Tibial nerve (tissue), 4 donors: ENCODE measurements at regions not wholly inside any gene's neighbourhood (a gene's known extent, or its start where the extent isn't known, plus 50 kb on each side); places are given as distances from the start of the nearest gene placed in this dataset.

Experiments
- DNase-seq, 2 donors: peaks; one replicate each; pipeline ENCODE4 v3.0.0-alpha.2; 2019; ENCODE audit warnings: low spot score in 2 of 2
- H3K27ac ChIP-seq, 4 donors: fragments of 200-600 bp; sonication (generic) in 3 of 4; one replicate each; pipeline ENCODE4 v1.5.1; 2017 to 2019; ENCODE audit warnings: mild to moderate bottlenecking in 1 of 4
- H3K27me3 ChIP-seq, 2 donors: fragments of 200-600 bp; sonication (generic) in 1 of 2; one replicate each; pipeline versions ENCODE4 v1.5.1 to v1.6.0; 2017 to 2019
- H3K36me3 ChIP-seq, 3 donors: fragments of 200-600 bp; sonication (generic); one replicate each; pipeline ENCODE4 v1.5.1; 2018 to 2019
- H3K4me1 ChIP-seq, 4 donors: fragments of 200-600 bp; sonication (generic) in 3 of 4; one replicate each; pipeline ENCODE4 v1.5.1; 2017 to 2019
- H3K4me3 ChIP-seq, 4 donors: fragments of 200-600 bp; sonication (generic) in 3 of 4; one replicate each; pipeline ENCODE4 v1.5.1; 2017 to 2019; ENCODE audit warnings: mild to moderate bottlenecking in 1 of 4, moderate library complexity in 1 of 4
- H3K9me3 ChIP-seq, 4 donors: fragments of 200-600 bp; sonication (generic) in 3 of 4; one replicate each; pipeline ENCODE4 v1.5.1; 2017 to 2019
- EP300 ChIP-seq, 2 donors: sonication (generic); formaldehyde crosslinking; IDR thresholded peaks; one replicate each; pipeline ENCODE4 v1.6.1; 2017; ENCODE audit warnings: antibody characterized with exemption in 2 of 2, mild to moderate bottlenecking in 1 of 2
- POLR2A ChIP-seq, 2 donors: fragments of 450-650 bp; IDR thresholded peaks; one replicate each; pipeline ENCODE4 v1.6.1; 2017; ENCODE audit warnings: antibody characterized with exemption in 2 of 2, mild to moderate bottlenecking in 2 of 2, moderate library complexity in 2 of 2
- WGBS, 2 donors: methylation state at CpG; one replicate each; pipeline ENCODE4 v1.1.5; 2018; 5-methylcytosine and 5-hydroxymethylcytosine counted together
- TF ChIP-seq, protein P1 (sequence below), 5 experiments: fragments of 200-600 bp in 3 of 5; fragments of 450-650 bp in 2 of 5; sonication (generic) in 3 of 5; IDR thresholded peaks; one replicate each; pipeline ENCODE4 v1.5.1; 2016 to 2019; ENCODE audit warnings: antibody characterized with exemption in 5 of 5, mild to moderate bottlenecking in 3 of 5, moderate library complexity in 2 of 5

- Histone ChIP-seq H3K27me3 (no peaks in the 10 kb centered on the region), H3K27ac (no peak overlapping the region), H3K9me3 (no peaks in the 10 kb centered on the region), H3K36me3 (no peaks in the 10 kb centered on the region), H3K4me1 (no peaks in the 10 kb centered on the region), H3K4me3 (no peak overlapping the region)
- TF ChIP-seq, protein P1, sequence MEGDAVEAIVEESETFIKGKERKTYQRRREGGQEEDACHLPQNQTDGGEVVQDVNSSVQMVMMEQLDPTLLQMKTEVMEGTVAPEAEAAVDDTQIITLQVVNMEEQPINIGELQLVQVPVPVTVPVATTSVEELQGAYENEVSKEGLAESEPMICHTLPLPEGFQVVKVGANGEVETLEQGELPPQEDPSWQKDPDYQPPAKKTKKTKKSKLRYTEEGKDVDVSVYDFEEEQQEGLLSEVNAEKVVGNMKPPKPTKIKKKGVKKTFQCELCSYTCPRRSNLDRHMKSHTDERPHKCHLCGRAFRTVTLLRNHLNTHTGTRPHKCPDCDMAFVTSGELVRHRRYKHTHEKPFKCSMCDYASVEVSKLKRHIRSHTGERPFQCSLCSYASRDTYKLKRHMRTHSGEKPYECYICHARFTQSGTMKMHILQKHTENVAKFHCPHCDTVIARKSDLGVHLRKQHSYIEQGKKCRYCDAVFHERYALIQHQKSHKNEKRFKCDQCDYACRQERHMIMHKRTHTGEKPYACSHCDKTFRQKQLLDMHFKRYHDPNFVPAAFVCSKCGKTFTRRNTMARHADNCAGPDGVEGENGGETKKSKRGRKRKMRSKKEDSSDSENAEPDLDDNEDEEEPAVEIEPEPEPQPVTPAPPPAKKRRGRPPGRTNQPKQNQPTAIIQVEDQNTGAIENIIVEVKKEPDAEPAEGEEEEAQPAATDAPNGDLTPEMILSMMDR (IDR thresholded peaks at IDR 0.05): no peak
- TF ChIP-seq EP300 (IDR thresholded peaks at IDR 0.05) (no peak), POLR2A (IDR thresholded peaks at IDR 0.05) (no peak)
- 51 to 57% methylated on average over 2 of the region's 2 CpGs for WGBS, 2 donors
- DNase-seq: no peak
Measured at GRCh38 chr11:114972105-114972504, 293.8 kb downstream of the NXPE2 start.

DNA sequence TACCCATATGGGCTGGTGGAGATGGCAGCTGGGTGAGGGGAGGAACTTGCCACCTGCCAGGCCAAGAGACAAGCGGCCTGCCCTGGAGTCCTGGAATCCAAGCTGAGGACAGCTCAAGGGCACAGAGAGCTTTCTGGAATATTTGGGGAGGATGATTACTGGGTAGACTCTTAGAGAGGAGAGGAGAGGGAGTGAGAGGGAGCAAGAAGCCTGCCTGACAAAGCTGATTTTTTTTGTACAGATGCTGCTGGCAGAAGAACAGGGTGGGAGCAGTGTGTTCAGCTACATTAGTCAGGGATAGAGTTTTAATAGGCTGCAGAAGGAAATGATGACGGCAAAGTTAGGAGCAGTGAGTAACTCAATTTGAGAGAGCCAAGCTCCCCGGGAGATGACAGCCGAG lies 299.3 kb downstream of the NXPE2 start:
- H3K27me3 ChIP-seq: no peaks in the 10 kb centered on the region
- 44 to 47% methylated on average over 4 of the region's 4 CpGs for WGBS, 2 donors
- no peak overlapping the region for H3K27ac ChIP-seq
- no peak for DNase-seq
- H3K9me3 ChIP-seq: no peaks in the 10 kb centered on the region
- no peak overlapping the region for H3K4me3 ChIP-seq
- no peaks in the 10 kb centered on the region for H3K4me1 ChIP-seq
- no peaks in the 10 kb centered on the region for H3K36me3 ChIP-seq
- TF ChIP-seq POLR2A (IDR thresholded peaks at IDR 0.05): no peak
- TF ChIP-seq, protein P1 (IDR thresholded peaks at IDR 0.05): no peak
- TF ChIP-seq EP300 (IDR thresholded peaks at IDR 0.05): no peak

GRCh38 chr11:114982141-114982540 lies 303.8 kb downstream of the NXPE2 start:
- Histone ChIP-seq H3K27me3 (no peaks in the 10 kb centered on the region), H3K4me1 (no peaks in the 10 kb centered on the region), H3K9me3 (no peaks in the 10 kb centered on the region), H3K4me3 (no peak overlapping the region), H3K27ac (no peak overlapping the region), H3K36me3 (no peaks in the 10 kb centered on the region)
- no peak for TF ChIP-seq EP300 (IDR thresholded peaks at IDR 0.05)
- WGBS, 2 donors: 39 to 48% methylated on average over 1 of the region's 1 CpG
- DNase-seq: no peak

GRCh38 chr11:114984611-114985163 lies 306.4 kb downstream of the NXPE2 start:
- Histone ChIP-seq H3K4me3 (no peak overlapping the region), H3K27me3 (no peaks in the 10 kb centered on the region), H3K36me3 (no peaks in the 10 kb centered on the region), H3K27ac (no peak overlapping the region), H3K4me1 (no peaks in the 10 kb centered on the region), H3K9me3 (no peaks in the 10 kb centered on the region)
- 80 to 81% methylated on average over 9 of the region's 9 CpGs for WGBS, 2 donors
- DNase-seq: no peak
- TF ChIP-seq, protein P1 (IDR thresholded peaks at IDR 0.05): no peak
- TF ChIP-seq POLR2A (IDR thresholded peaks at IDR 0.05): no peak
- no peak for TF ChIP-seq EP300 (IDR thresholded peaks at IDR 0.05)

- Histone ChIP-seq H3K27ac (no peak overlapping the region), H3K4me1 (no peaks in the 10 kb centered on the region), H3K9me3 (no peaks in the 10 kb centered on the region), H3K36me3 (no peaks in the 10 kb centered on the region), H3K4me3 (no peak overlapping the region), H3K27me3 (no peaks in the 10 kb centered on the region)
- DNase-seq: no peak
- WGBS, 2 donors: 85 to 88% methylated on average over 6 of the region's 6 CpGs
- TF ChIP-seq EP300 (IDR thresholded peaks at IDR 0.05) (no peak), POLR2A (IDR thresholded peaks at IDR 0.05) (no peak)
- TF ChIP-seq, protein P1 (IDR thresholded peaks at IDR 0.05): no peak
Measured at GRCh38 chr11:114986365-114986764, 308.0 kb downstream of the NXPE2 start.
